GM12875 (cell line): ENCODE measurements at regions not wholly inside any gene's neighbourhood (a gene's known extent, or its start where the extent isn't known, plus 50 kb on each side); places are given as distances from the start of the nearest gene placed in this dataset.
"Not testable (repeated sequence)": the region's sequence is repeated elsewhere in the genome, so short reads cannot be mapped to it uniquely, and the experiment has no call there.

Experiments used
- H3K4me3 ChIP-seq: one replicate; pipeline ENCODE4 v1.5.1; 2011; ENCODE audit warnings: low read depth, low read length, control low read depth
- TF ChIP-seq, protein P1 (sequence below): IDR thresholded peaks from 2 replicates; pipeline ENCODE4 v1.5.1; 2011; ENCODE audit warnings: low read depth, mild to moderate bottlenecking, control low read depth, inconsistent platforms, low read length, moderate library complexity, borderline replicate concordance; ENCODE audit not compliant: insufficient read depth

- no peak overlapping the region for H3K4me3 ChIP-seq
- TF ChIP-seq, protein P1, sequence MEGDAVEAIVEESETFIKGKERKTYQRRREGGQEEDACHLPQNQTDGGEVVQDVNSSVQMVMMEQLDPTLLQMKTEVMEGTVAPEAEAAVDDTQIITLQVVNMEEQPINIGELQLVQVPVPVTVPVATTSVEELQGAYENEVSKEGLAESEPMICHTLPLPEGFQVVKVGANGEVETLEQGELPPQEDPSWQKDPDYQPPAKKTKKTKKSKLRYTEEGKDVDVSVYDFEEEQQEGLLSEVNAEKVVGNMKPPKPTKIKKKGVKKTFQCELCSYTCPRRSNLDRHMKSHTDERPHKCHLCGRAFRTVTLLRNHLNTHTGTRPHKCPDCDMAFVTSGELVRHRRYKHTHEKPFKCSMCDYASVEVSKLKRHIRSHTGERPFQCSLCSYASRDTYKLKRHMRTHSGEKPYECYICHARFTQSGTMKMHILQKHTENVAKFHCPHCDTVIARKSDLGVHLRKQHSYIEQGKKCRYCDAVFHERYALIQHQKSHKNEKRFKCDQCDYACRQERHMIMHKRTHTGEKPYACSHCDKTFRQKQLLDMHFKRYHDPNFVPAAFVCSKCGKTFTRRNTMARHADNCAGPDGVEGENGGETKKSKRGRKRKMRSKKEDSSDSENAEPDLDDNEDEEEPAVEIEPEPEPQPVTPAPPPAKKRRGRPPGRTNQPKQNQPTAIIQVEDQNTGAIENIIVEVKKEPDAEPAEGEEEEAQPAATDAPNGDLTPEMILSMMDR: no peak
These were observed 71.0 kb upstream of the BMP2K start for GRCh38 chr4:78704981-78705683.

DNA sequence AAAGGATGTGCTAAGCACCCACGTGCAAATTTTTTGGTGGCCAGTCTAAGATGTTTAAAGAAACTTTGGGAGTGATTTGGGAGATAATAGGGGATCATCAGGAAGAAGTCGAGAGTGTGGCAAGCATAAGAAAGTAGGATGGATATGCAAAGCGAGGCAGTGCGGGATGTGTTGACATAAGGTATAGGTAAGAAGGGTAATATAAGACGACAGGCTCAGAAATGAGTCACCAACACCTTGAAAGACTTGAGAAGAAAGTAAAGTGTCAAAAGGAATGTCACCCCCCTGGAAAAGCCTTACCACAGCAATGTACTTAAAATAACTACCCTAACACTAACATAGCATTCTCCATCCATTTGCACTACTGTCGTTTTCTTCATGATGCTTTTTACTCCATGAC, 69.8 kb upstream of the BMP2K start:
- H3K4me3 ChIP-seq: no peak overlapping the region
- TF ChIP-seq, protein P1: no peak

GRCh38 chr4:78707268-78707667, 68.9 kb upstream of the BMP2K start:
- TF ChIP-seq, protein P1: no peak
- no peak overlapping the region for H3K4me3 ChIP-seq

DNA sequence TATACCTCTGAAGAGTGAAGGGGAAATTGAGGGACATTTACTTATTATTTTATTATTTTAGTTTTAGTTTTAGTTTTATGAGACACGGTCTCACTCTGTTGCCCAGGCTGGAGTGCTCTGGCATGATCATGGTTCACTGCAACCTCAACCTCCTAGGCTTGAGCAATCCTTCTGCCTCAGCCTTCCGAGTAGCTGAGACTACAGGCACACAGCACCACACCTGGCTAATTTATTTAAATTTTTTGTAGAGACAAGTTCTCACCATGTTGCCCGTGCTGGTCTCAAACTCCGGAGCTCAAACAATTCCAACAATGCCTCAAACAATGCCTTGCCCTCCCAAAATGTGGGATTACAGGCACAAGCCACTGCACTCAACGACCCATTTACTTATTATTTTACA, 68.4 kb upstream of the BMP2K start:
- TF ChIP-seq, protein P1: no peak
- no peak overlapping the region for H3K4me3 ChIP-seq

DNA sequence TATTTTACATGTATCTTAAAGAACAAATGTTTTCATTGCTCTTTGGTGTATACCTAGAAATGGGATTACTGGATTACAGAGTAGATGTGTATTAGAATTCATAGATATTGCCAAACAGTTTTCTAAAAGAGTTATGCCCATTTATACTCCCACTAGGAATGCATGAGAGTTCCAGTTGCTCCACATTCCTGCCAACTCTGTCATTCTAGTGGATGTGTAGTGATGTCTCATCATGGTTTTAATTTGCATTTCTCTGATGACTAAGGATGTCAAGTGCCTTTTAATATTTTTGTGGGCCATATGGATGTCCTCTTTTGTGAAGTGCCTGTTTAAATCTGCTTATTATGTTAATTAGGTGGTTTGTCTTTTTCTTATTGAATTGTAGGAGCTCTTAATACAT, 65.6 kb upstream of the BMP2K start:
- TF ChIP-seq, protein P1: no peak
- H3K4me3 ChIP-seq: no peak overlapping the region

GRCh38 chr4:78711676-78712075, 64.5 kb upstream of the BMP2K start:
- H3K4me3 ChIP-seq: no peak overlapping the region
- TF ChIP-seq, protein P1: no peak

DNA sequence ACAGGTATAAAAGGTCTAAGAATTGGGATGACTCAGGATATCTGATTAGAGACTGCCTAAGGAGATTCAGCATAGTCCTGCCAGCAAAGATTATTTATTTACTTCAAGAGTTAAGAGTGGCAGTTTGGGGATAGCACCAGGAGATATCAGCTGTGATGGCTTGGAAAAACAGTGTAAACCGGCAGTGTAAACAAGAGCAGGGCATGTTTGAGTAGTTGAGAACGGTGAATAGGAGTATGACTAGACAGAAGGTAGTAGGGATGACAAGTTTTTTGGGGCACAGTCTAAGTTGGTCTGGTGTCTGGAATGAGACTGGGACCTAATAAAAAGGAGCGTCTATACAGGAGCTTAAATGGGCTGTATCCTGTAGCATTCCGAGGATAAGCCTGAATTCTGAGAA, 61.6 kb upstream of the BMP2K start:
- not testable (repeated sequence) for H3K4me3 ChIP-seq

DNA sequence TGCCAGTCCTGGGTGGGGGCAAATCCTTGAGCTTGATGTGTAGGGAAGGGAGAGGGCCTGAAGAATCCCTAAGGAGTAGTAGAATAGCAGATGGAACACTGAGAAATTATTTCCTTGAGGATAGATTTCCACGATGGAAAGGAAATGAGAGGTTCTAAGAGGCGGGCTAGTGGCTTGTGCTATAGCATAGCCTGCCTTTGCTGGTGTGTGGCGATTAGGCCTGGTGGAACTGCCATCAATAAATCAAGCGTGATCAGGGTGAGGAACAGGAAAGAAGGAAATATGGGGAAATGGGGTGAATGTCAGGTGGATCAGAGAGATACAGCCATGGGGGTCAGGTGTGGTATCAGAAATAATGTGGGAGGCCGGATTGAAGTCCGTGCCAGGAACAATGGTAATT, 60.8 kb upstream of the BMP2K start:
- not testable (repeated sequence) for H3K4me3 ChIP-seq

- not testable (repeated sequence) for H3K4me3 ChIP-seq
These were observed 58.4 kb upstream of the BMP2K start for GRCh38 chr4:78717712-78718111.
